DMS53 (cell line): ENCODE measurements at regions not wholly inside any gene's neighbourhood (a gene's known extent, or its start where the extent isn't known, plus 50 kb on each side); places are given as distances from the start of the nearest gene placed in this dataset.

Experiments
- DNase-seq: peaks from one replicate; lab custom pipeline; 2025; lab: John Stamatoyannopoulos, UW

GRCh38 chr11:131052367-131052766 lies 136.1 kb upstream of the SNX19 start:
- no peak for DNase-seq

- no peak for DNase-seq
Observed at GRCh38 chr11:131056036-131056435, 139.8 kb upstream of the SNX19 start.

GRCh38 chr11:131063638-131064037 lies 147.4 kb upstream of the SNX19 start:
- DNase-seq = no peak

- DNase-seq = peak; percentile 66
Observed at GRCh38 chr11:131064373-131064991, 148.2 kb upstream of the SNX19 start.

GRCh38 chr11:131065435-131066413 lies 149.4 kb upstream of the SNX19 start:
- no peak for DNase-seq

GRCh38 chr11:131066551-131066950 lies 150.3 kb upstream of the SNX19 start:
- DNase-seq = no peak

GRCh38 chr11:131070365-131070764 lies 154.1 kb upstream of the SNX19 start:
- DNase-seq = no peak

- DNase-seq = no peak
Observed at GRCh38 chr11:131073167-131073566, 156.9 kb upstream of the SNX19 start.

GRCh38 chr11:131074573-131074972 lies 158.3 kb upstream of the SNX19 start:
- DNase-seq = no peak

GRCh38 chr11:131077340-131077739 lies 161.1 kb upstream of the SNX19 start:
- no peak for DNase-seq

GRCh38 chr11:131079036-131079435 lies 162.8 kb upstream of the SNX19 start:
- no peak for DNase-seq

- no peak for DNase-seq
Observed at GRCh38 chr11:131089727-131090245, 173.5 kb upstream of the SNX19 start.

GRCh38 chr11:131092469-131092868 lies 176.2 kb upstream of the SNX19 start:
- DNase-seq = no peak

- no peak for DNase-seq
Observed at GRCh38 chr11:131094827-131095226, 178.5 kb upstream of the SNX19 start.

- no peak for DNase-seq
Observed at GRCh38 chr11:131095511-131096185, 179.4 kb upstream of the SNX19 start.

GRCh38 chr11:131099013-131099412 lies 182.7 kb upstream of the SNX19 start:
- DNase-seq = peak; percentile 50

- no peak for DNase-seq
Observed at GRCh38 chr11:131099746-131100145, 183.5 kb upstream of the SNX19 start.

- DNase-seq = no peak
Observed at GRCh38 chr11:131108760-131109159, 192.5 kb upstream of the SNX19 start.

- no peak for DNase-seq
Observed at GRCh38 chr11:131109257-131109656, 193.0 kb upstream of the SNX19 start.

GRCh38 chr11:131109790-131110189 lies 193.5 kb upstream of the SNX19 start:
- no peak for DNase-seq

- no peak for DNase-seq
Observed at GRCh38 chr11:131111775-131112174, 195.5 kb upstream of the SNX19 start.

- DNase-seq = no peak
Observed at GRCh38 chr11:131118247-131118646, 202.0 kb upstream of the SNX19 start.
